AG20443 (cell line): ENCODE measurements at regions not wholly inside any gene's neighbourhood (a gene's known extent, or its start where the extent isn't known, plus 50 kb on each side); places are given as distances from the start of the nearest gene placed in this dataset.
"Not testable (repeated sequence)": the region's sequence is repeated elsewhere in the genome, so short reads cannot be mapped to it uniquely, and the experiment has no call there.

Source experiments
- DNase-seq: peaks from one replicate; pipeline ENCODE4 v3.0.0; 2012; ENCODE audit warnings: low spot score, mixed read lengths

- not testable (repeated sequence) for DNase-seq
Observed at GRCh38 chr15:75792236-75792635, 51.0 kb upstream of the UBE2Q2 start.

- no peak for DNase-seq
Observed at GRCh38 chr15:75791337-75791713, 51.9 kb upstream of the UBE2Q2 start.

- DNase-seq, result no peak
Observed at GRCh38 chr15:75790631-75791336, 52.5 kb upstream of the UBE2Q2 start.

- DNase-seq, result no peak
Observed at GRCh38 chr15:75786575-75786947, 56.7 kb upstream of the UBE2Q2 start.

GRCh38 chr15:75785771-75786574 is 57.3 kb upstream of the UBE2Q2 start:
- DNase-seq, result no peak

- DNase-seq, result not testable (repeated sequence)
Observed at GRCh38 chr15:75784511-75785480, 58.5 kb upstream of the UBE2Q2 start.

- not testable (repeated sequence) for DNase-seq
Observed at GRCh38 chr15:75783566-75783965, 59.7 kb upstream of the UBE2Q2 start.

- no peak for DNase-seq
Observed at GRCh38 chr15:75782926-75783325, 60.3 kb upstream of the UBE2Q2 start.

GRCh38 chr15:75780995-75781394 is 62.3 kb upstream of the UBE2Q2 start:
- DNase-seq, result not testable (repeated sequence)

- no peak for DNase-seq
Observed at GRCh38 chr15:75779504-75779903, 63.7 kb upstream of the UBE2Q2 start.

GRCh38 chr15:75776871-75777610 is 64.4 kb upstream of the CSPG4 start:
- DNase-seq, result not testable (repeated sequence)

GRCh38 chr15:75776065-75776423 is 63.4 kb upstream of the CSPG4 start:
- DNase-seq, result peak; percentile 25

- DNase-seq, result no peak
Observed at GRCh38 chr15:75775296-75776064, 62.8 kb upstream of the CSPG4 start.

- DNase-seq, result not testable (repeated sequence)
Observed at GRCh38 chr15:75773974-75774373, 61.3 kb upstream of the CSPG4 start.

GRCh38 chr15:75771054-75771453 is 58.4 kb upstream of the CSPG4 start:
- DNase-seq, result not testable (repeated sequence)

GRCh38 chr15:75770131-75770530 is 57.5 kb upstream of the CSPG4 start:
- DNase-seq, result no peak

GRCh38 chr15:75768526-75768925 is 55.9 kb upstream of the CSPG4 start:
- not testable (repeated sequence) for DNase-seq

- DNase-seq, result not testable (repeated sequence)
Observed at GRCh38 chr15:75765551-75766305, 53.1 kb upstream of the CSPG4 start.

GRCh38 chr15:75764845-75765550 is 52.4 kb upstream of the CSPG4 start:
- not testable (repeated sequence) for DNase-seq
